Endothelial cell (in vitro differentiated cells): ENCODE measurements at regions not wholly inside any gene's neighbourhood (a gene's known extent, or its start where the extent isn't known, plus 50 kb on each side); places are given as distances from the start of the nearest gene placed in this dataset.

ENCODE experiments used
- DNase-seq: peaks from one replicate; pipeline ENCODE4 v3.0.0; 2021; ENCODE audit warnings: low spot score
- H3K27ac Mint-ChIP-seq: one replicate; pipeline ENCODE4 v1.8.0; 2021; ENCODE audit warnings: mixed read lengths, inconsistent platforms; ENCODE audit not compliant: unreplicated experiment
- H3K27me3 Mint-ChIP-seq: one replicate; pipeline ENCODE4 v1.8.0; 2021; ENCODE audit warnings: mild to moderate bottlenecking, moderate library complexity, mixed read lengths, inconsistent platforms; ENCODE audit not compliant: unreplicated experiment
- H3K36me3 Mint-ChIP-seq: one replicate; pipeline ENCODE4 v1.8.0; 2021; ENCODE audit warnings: mild to moderate bottlenecking, low read depth, mixed read lengths, inconsistent platforms; ENCODE audit not compliant: unreplicated experiment
- H3K4me1 Mint-ChIP-seq: one replicate; pipeline ENCODE4 v1.8.0; 2021; ENCODE audit warnings: mild to moderate bottlenecking, mixed read lengths, inconsistent platforms; ENCODE audit not compliant: unreplicated experiment
- H3K4me3 Mint-ChIP-seq: one replicate; pipeline ENCODE4 v1.8.0; 2021; ENCODE audit warnings: mild to moderate bottlenecking, mixed read lengths, inconsistent platforms; ENCODE audit not compliant: unreplicated experiment
- H3K9me3 Mint-ChIP-seq: one replicate; pipeline ENCODE4 v1.8.0; 2021; ENCODE audit warnings: mixed read lengths, inconsistent platforms; ENCODE audit not compliant: unreplicated experiment
- CTCF ChIP-seq: fragments of 200-600 bp; sonication (generic); IDR thresholded peaks from one replicate; pipeline ENCODE4 v1.5.0; 2021; ENCODE audit warnings: antibody characterized with exemption; ENCODE audit not compliant: unreplicated experiment

GRCh38 chr18:77853859-77854258 lies 604.2 kb downstream of the GALR1 start:
- TF ChIP-seq CTCF = no peak
- H3K27me3 Mint-ChIP-seq = peaks cover 8% of the 10 kb centered on the region
- no peak for DNase-seq
- H3K27ac Mint-ChIP-seq = no peak overlapping the region
- no peak overlapping the region for H3K4me3 Mint-ChIP-seq
- peaks cover 9% of the 10 kb centered on the region for H3K36me3 Mint-ChIP-seq
- H3K9me3 Mint-ChIP-seq = peaks cover 41% of the 10 kb centered on the region
- H3K4me1 Mint-ChIP-seq = no peaks in the 10 kb centered on the region

GRCh38 chr18:77857678-77858655 lies 608.3 kb downstream of the GALR1 start:
- Mint-ChIP-seq H3K36me3 (peaks cover 4% of the 10 kb centered on the region), H3K4me3 (no peak overlapping the region), H3K27ac (no peak overlapping the region), H3K9me3 (peaks cover 57% of the 10 kb centered on the region), H3K27me3 (peaks cover 6% of the 10 kb centered on the region), H3K4me1 (no peaks in the 10 kb centered on the region)
- no peak for DNase-seq
- TF ChIP-seq CTCF = no peak

- Mint-ChIP-seq H3K9me3 (peaks cover 57% of the 10 kb centered on the region), H3K36me3 (no peaks in the 10 kb centered on the region), H3K4me1 (no peaks in the 10 kb centered on the region), H3K4me3 (no peak overlapping the region), H3K27ac (no peak overlapping the region), H3K27me3 (peaks cover 6% of the 10 kb centered on the region)
- no peak for DNase-seq
- TF ChIP-seq CTCF = no peak
Observed at GRCh38 chr18:77859634-77860033, 610.0 kb downstream of the GALR1 start.

GRCh38 chr18:77862066-77862757 lies 612.6 kb downstream of the GALR1 start:
- no peak for TF ChIP-seq CTCF

More at GRCh38 chr18:77862066-77862757, 612.6 kb downstream of the GALR1 start:
- H3K4me1 Mint-ChIP-seq = no peaks in the 10 kb centered on the region
- H3K36me3 Mint-ChIP-seq = no peaks in the 10 kb centered on the region
- no peak overlapping the region for H3K27ac Mint-ChIP-seq
- H3K4me3 Mint-ChIP-seq = no peak overlapping the region
- peaks cover 54% of the 10 kb centered on the region for H3K9me3 Mint-ChIP-seq
- peaks cover 7% of the 10 kb centered on the region for H3K27me3 Mint-ChIP-seq
- DNase-seq = no peak
